Vagina (tissue), 2 donors: ENCODE measurements at regions not wholly inside any gene's neighbourhood (a gene's known extent, or its start where the extent isn't known, plus 50 kb on each side); places are given as distances from the start of the nearest gene placed in this dataset.

Experiments used
- CTCF ChIP-seq, 3 experiments: fragments of 450-650 bp in 2 of 3; fragments of 200-600 bp in 1 of 3; sonication (generic) in 1 of 3; IDR thresholded peaks; one replicate each; pipeline ENCODE4 v1.5.1; 2017 to 2019; ENCODE audit warnings: antibody characterized with exemption in 3 of 3, mild to moderate bottlenecking in 2 of 3, moderate library complexity in 2 of 3
- POLR2AphosphoS5 ChIP-seq, 2 donors: sonication (generic); formaldehyde crosslinking; IDR thresholded peaks; one replicate each; pipeline ENCODE4 v1.9.0; 2017; ENCODE audit warnings: antibody characterized with exemption in 2 of 2, mild to moderate bottlenecking in 2 of 2, low read depth in 1 of 2; ENCODE audit not compliant: insufficient read depth in 1 of 2

- no peak for TF ChIP-seq CTCF (IDR thresholded peaks at IDR 0.05)
- TF ChIP-seq POLR2AphosphoS5 (IDR thresholded peaks at IDR 0.05; ENCODE audit: insufficient read depth in 1 of 2, low read depth in 1 of 2) = no peak
Measured at GRCh38 chr16:27627136-27627535, 77.2 kb downstream of the KATNIP start.
